ENCODE measurements at regions not wholly inside any gene's neighbourhood (a gene's known extent, or its start where the extent isn't known, plus 50 kb on each side); places are given as distances from the start of the nearest gene placed in this dataset.
A peak's percentile ranks its signal among the peaks of the same experiment; 100 is the strongest.

DNA sequence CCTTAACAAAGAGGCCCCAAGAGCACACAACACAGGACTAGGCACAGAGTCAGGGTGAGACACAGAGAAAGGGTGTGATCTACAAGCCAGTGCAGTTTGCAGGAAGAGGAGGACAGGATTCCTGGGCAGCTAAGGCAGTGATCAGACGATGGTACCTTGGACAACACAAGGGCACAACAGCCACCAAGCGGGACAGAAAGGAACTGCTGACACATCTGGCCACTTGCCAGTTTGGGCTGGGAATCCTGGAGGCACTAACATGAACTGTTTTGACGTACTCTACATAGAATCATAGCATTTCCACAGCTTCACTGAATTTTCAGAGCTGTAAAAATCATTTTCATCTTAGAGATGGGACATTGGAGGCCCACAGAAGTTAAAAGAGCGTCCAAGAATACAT is 221.5 kb upstream of the SLC35G4 start (continued):
- TF ChIP-seq CBX5 (CRISPR knock-in tag; IDR thresholded peaks at IDR 0.05; ENCODE audit: borderline replicate concordance) (0 out of 2 replicates have a peak, but pooled peaks have one; percentile 25), ZNF644 (CRISPR knock-in tag; IDR thresholded peaks at IDR 0.05; ENCODE audit: low read depth) (peak; percentile 54; the same call in 1 of the 2 replicates), LCORL (IDR thresholded peaks at IDR 0.05) (peak; percentile 53; the same call in 1 of the 2 replicates), LCORL (CRISPR knock-in tag; IDR thresholded peaks at IDR 0.05) (no peak), SALL1 (CRISPR knock-in tag; IDR thresholded peaks at IDR 0.05) (0 out of 2 replicates have a peak, but pooled peaks have one; percentile 17), HOXA3 (CRISPR knock-in tag; IDR thresholded peaks at IDR 0.05) (no peak), MAFF (IDR thresholded peaks at IDR 0.05; ENCODE audit: low read depth, low read length) (peak; percentile 58), SMC3 (IDR thresholded peaks at IDR 0.05; ENCODE audit: low read length) (peak; percentile 76), FOSL2 (CRISPR knock-in tag; IDR thresholded peaks at IDR 0.05) (peak; percentile 37), DNMT1 (CRISPR knock-in tag; IDR thresholded peaks at IDR 0.05) (no peak)

DNA sequence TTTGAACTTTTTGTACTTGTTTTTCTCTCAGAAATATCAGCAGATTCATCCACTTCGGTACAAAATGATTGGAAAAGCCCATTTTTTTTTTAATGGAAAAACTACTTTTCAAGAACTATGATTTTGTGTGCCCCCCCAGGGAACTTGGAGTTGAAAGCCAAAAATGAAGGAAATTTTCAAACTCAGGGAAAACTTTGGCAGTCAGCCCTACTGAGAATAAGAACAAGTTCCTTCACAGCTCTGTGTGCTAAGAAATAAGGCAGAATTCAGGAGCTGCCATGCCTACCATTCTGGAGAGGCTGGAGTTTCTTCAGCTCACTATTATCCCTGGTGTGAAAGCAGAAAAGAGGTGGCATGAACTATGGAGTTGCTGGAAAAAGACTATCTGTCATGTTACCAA is 226.0 kb upstream of the SLC35G4 start:
- FAIRE-seq (no peak), DNase-seq (ENCODE audit: low spot score) (no peak), ATAC-seq (no peak)
- BruUV-seq (replicated peaks), result no TSS peak
- Histone ChIP-seq H3K4me3 (replicated peaks in 1 of 3; ENCODE audit: insufficient read depth in 1 of 3, low read depth in 2 of 3, low read length in 3 of 3) (no peak overlapping the region), H3K79me2 (ENCODE audit: insufficient read depth, low read length) (no peaks in the 10 kb centered on the region), H3K27ac (ENCODE audit: extremely low read length, insufficient read depth, low read length) (no peak overlapping the region), H3K9ac (ENCODE audit: insufficient read depth, low read depth, low read length) (no peak overlapping the region), H3K9me3 (ENCODE audit: low read length) (no peaks in the 10 kb centered on the region), H3K36me3 (replicated peaks in 1 of 2; ENCODE audit: control insufficient read depth in 1 of 2, insufficient read depth in 2 of 2, low read length in 2 of 2) (no peaks in the 10 kb centered on the region), H3K4me2 (ENCODE audit: low read depth, low read length) (no peak overlapping the region), H3K27me3 (ENCODE audit: control insufficient read depth in 1 of 2, insufficient read depth in 2 of 2, low read length in 2 of 2) (no peaks in the 10 kb centered on the region), H2AFZ (ENCODE audit: low read length) (no peak overlapping the region), H3K4me1 (ENCODE audit: insufficient read depth, low read length) (no peaks in the 10 kb centered on the region), H4K20me1 (ENCODE audit: insufficient read depth, low read length) (no peaks in the 10 kb centered on the region)
- TF ChIP-seq, protein P1, sequence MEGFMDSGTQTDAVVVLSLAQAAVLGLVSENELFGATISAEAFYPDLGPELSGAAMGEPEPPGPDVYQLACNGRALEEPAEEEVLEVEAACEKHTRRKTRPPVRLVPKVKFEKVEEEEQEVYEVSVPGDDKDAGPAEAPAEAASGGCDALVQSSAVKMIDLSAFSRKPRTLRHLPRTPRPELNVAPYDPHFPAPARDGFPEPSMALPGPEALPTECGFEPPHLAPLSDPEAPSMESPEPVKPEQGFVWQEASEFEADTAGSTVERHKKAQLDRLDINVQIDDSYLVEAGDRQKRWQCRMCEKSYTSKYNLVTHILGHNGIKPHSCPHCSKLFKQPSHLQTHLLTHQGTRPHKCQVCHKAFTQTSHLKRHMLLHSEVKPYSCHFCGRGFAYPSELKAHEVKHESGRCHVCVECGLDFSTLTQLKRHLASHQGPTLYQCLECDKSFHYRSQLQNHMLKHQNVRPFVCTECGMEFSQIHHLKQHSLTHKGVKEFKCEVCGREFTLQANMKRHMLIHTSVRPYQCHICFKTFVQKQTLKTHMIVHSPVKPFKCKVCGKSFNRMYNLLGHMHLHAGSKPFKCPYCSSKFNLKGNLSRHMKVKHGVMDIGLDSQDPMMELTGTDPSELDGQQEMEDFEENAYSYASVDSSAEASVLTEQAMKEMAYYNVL (CRISPR knock-in tag; IDR thresholded peaks at IDR 0.05; ENCODE audit: borderline replicate concordance), result no peak
- TF ChIP-seq NONO (IDR thresholded peaks at IDR 0.05) (no peak), NONO (CRISPR knock-in tag; conservative IDR thresholded peaks at IDR 0.05) (no peak), MEIS1 (CRISPR knock-in tag; IDR thresholded peaks at IDR 0.05; ENCODE audit: borderline replicate concordance) (no peak), ZNF713 (CRISPR knock-in tag; IDR thresholded peaks at IDR 0.05) (no peak), ZNF44 (CRISPR knock-in tag; IDR thresholded peaks at IDR 0.05) (no peak)
- TF ChIP-seq, protein P2, sequence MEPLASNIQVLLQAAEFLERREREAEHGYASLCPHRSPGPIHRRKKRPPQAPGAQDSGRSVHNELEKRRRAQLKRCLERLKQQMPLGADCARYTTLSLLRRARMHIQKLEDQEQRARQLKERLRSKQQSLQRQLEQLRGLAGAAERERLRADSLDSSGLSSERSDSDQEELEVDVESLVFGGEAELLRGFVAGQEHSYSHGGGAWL (CRISPR knock-in tag; IDR thresholded peaks at IDR 0.05), result no peak
- intact Hi-C loops (cut with micrococcal nuclease; ENCODE audit: unreplicated experiment), result no loop called here
- ChIA-PET POLR2A (no interaction called here), CTCF (ENCODE audit: low intra/inter-chr PET ratio, low total read pairs) (no interaction called here)
- in situ Hi-C loops (cut with HindIII; ENCODE audit: extremely low pct_ligation_motif_present, low pct_unique_long_range_greater_than_20kb), result loop anchor here (10.0 kb wide), 1 partner anchor 59 kb away; no protein-coding TSS in a partner anchor
- 0% methylated on average over 1 of the region's 1 CpG for WGBS (ENCODE audit: low lambda C conversion rate)
